ENCODE measurements at regions not wholly inside any gene's neighbourhood (a gene's known extent, or its start where the extent isn't known, plus 50 kb on each side); places are given as distances from the start of the nearest gene placed in this dataset.
A peak's percentile ranks its signal among the peaks of the same experiment; 100 is the strongest.

GRCh38 chr6:54665278-54665677 is 181.3 kb upstream of the FAM83B start:
- no peak for TF ChIP-seq CTCF (conservative IDR thresholded peaks at IDR 0.05; ENCODE audit: control insufficient read depth, insufficient read depth, low read depth, low read length)
- H3K4me3 ChIP-seq (ENCODE audit: control insufficient read depth, low read depth, low read length), result no peak overlapping the region
- no peak for DNase-seq (ENCODE audit: low read depth)

GRCh38 chr6:54680531-54680930 is 166.0 kb upstream of the FAM83B start:
- no peak for TF ChIP-seq CTCF (conservative IDR thresholded peaks at IDR 0.05; ENCODE audit: control insufficient read depth, insufficient read depth, low read depth, low read length)
- no peak for DNase-seq (ENCODE audit: low read depth)
- no peak overlapping the region for H3K4me3 ChIP-seq (ENCODE audit: control insufficient read depth, low read depth, low read length)

GRCh38 chr6:54681267-54681666 is 165.3 kb upstream of the FAM83B start:
- no peak for TF ChIP-seq CTCF (conservative IDR thresholded peaks at IDR 0.05; ENCODE audit: control insufficient read depth, insufficient read depth, low read depth, low read length)
- no peak overlapping the region for H3K4me3 ChIP-seq (ENCODE audit: control insufficient read depth, low read depth, low read length)
- no peak for DNase-seq (ENCODE audit: low read depth)

- TF ChIP-seq CTCF (conservative IDR thresholded peaks at IDR 0.05; ENCODE audit: control insufficient read depth, insufficient read depth, low read depth, low read length), result no peak
These were observed 164.6 kb upstream of the FAM83B start for GRCh38 chr6:54681987-54682386.

GRCh38 chr6:54689620-54690019 is 157.0 kb upstream of the FAM83B start:
- no peak for DNase-seq (ENCODE audit: low read depth)
- H3K4me3 ChIP-seq (ENCODE audit: control insufficient read depth, low read depth, low read length), result no peak overlapping the region
- no peak for TF ChIP-seq CTCF (conservative IDR thresholded peaks at IDR 0.05; ENCODE audit: control insufficient read depth, insufficient read depth, low read depth, low read length)

More at GRCh38 chr6:54681987-54682386, 164.6 kb upstream of the FAM83B start:
- peak; percentile 85 for DNase-seq (ENCODE audit: low read depth)
- H3K4me3 ChIP-seq (ENCODE audit: control insufficient read depth, low read depth, low read length), result no peak overlapping the region

- H3K4me3 ChIP-seq (ENCODE audit: control insufficient read depth, low read depth, low read length), result no peak overlapping the region
- no peak for TF ChIP-seq CTCF (conservative IDR thresholded peaks at IDR 0.05; ENCODE audit: control insufficient read depth, insufficient read depth, low read depth, low read length)
- no peak for DNase-seq (ENCODE audit: low read depth)
These were observed 156.0 kb upstream of the FAM83B start for GRCh38 chr6:54690596-54690995.

- H3K4me3 ChIP-seq (ENCODE audit: control insufficient read depth, low read depth, low read length), result no peak overlapping the region
- no peak for TF ChIP-seq CTCF (conservative IDR thresholded peaks at IDR 0.05; ENCODE audit: control insufficient read depth, insufficient read depth, low read depth, low read length)
- DNase-seq (ENCODE audit: low read depth), result no peak
These were observed 151.5 kb upstream of the FAM83B start for GRCh38 chr6:54694928-54695532.

All from fibroblast of mammary gland (primary cell).